K562 (cell line): ENCODE measurements at regions not wholly inside any gene's neighbourhood (a gene's known extent, or its start where the extent isn't known, plus 50 kb on each side); places are given as distances from the start of the nearest gene placed in this dataset.
A peak's percentile ranks its signal among the peaks of the same experiment; 100 is the strongest.
"Not testable (repeated sequence)": the region's sequence is repeated elsewhere in the genome, so short reads cannot be mapped to it uniquely, and the experiment has no call there.

Experiments
- ATAC-seq: fragments of 200-7000 bp; cut with Tn5 transposase; 3 replicates; pipeline ENCODE4 v1.9.1; 2020; ENCODE audit warnings: moderate library complexity
- BruUV-seq: library from RNA; stranded (reverse); fragments of 400-500 nt; replicated peaks from 2 replicates; lab custom pipeline; 2021; lab: Mats Ljungman, UMichigan
- CTCF ChIA-PET: fragments of 300-600 bp; formaldehyde crosslinking; extraction: SDS; loops from one replicate; lab custom pipeline; 2021; ENCODE audit warnings: low intra/inter-chr PET ratio; lab: Yijun Ruan, JAX
- POLR2A ChIA-PET: fragments of 300-600, 350-650 bp; sonication (Branson Sonifier 250); formaldehyde crosslinking; extraction: SDS; loops from one replicate; lab custom pipeline; 2021; ENCODE audit warnings: antibody characterized with exemption, inconsistent platforms; lab: Yijun Ruan, JAX
- DNase-seq, 4 experiments: peaks; one replicate each; pipeline versions ENCODE4 v3.0.0 to v3.0.0-alpha.2; 2011 to 2018; ENCODE audit warnings: low spot score in 3 of 4, mixed read lengths in 3 of 4; ENCODE audit errors: extremely low read depth in 1 of 4
- FAIRE-seq: peaks from 2 replicates; lab custom pipeline; 2011; peaks lifted over from hg19 to GRCh38; lab: Jason Lieb, UNC
- H2AFZ ChIP-seq: 2 replicates; pipeline ENCODE4 v1.6.0; 2011; ENCODE audit warnings: low read depth, low read length, control low read depth, inconsistent platforms
- H3K27ac ChIP-seq: fragments of 200-600 bp; 3 replicates; pipeline ENCODE4 v1.8.0; 2011; ENCODE audit warnings: low read depth, mild to moderate bottlenecking, control low read depth, inconsistent platforms, low read length, moderate library complexity, mixed read lengths; ENCODE audit errors: extremely low read depth
- H3K27me3 ChIP-seq, 2 experiments: fragments of 300-600 bp in 1 of 2; 2 replicates in 1 of 2; 3 replicates in 1 of 2; pipeline versions ENCODE4 v1.6.0 to v1.8.0; 2011; ENCODE audit warnings: inconsistent platforms in 2 of 2, low read length in 2 of 2, mild to moderate bottlenecking in 1 of 2, mixed read lengths in 1 of 2, moderate library complexity in 1 of 2; ENCODE audit not compliant: control insufficient read depth in 2 of 2, insufficient read depth in 2 of 2
- H3K36me3 ChIP-seq: fragments of 300-600 bp; 3 replicates; pipeline ENCODE4 v1.8.0; 2011; ENCODE audit warnings: mild to moderate bottlenecking, low read length, inconsistent platforms; ENCODE audit not compliant: control insufficient read depth, insufficient read depth
- H3K4me1 ChIP-seq, 2 experiments: fragments of 200-600 bp in 1 of 2; replicated peaks in 1 of 2; 2 replicates in 1 of 2; 3 replicates in 1 of 2; pipeline versions ENCODE4 v1.5.1 to v1.8.0; 2011; ENCODE audit warnings: inconsistent platforms in 2 of 2, low read length in 2 of 2, mild to moderate bottlenecking in 1 of 2, mixed read lengths in 1 of 2, moderate library complexity in 1 of 2; ENCODE audit not compliant: control insufficient read depth in 2 of 2, insufficient read depth in 2 of 2
- H3K4me2 ChIP-seq: 2 replicates; pipeline ENCODE4 v1.6.1; 2011; ENCODE audit warnings: low read length, control low read depth, inconsistent platforms, mixed read lengths; ENCODE audit not compliant: insufficient read depth
- H3K4me3 ChIP-seq: fragments of 200-600 bp; sonication (generic), shearing (Covaris generic); 2 replicates; pipeline ENCODE4 v1.5.1; 2016; ENCODE audit warnings: control low read depth, inconsistent platforms
- H3K79me2 ChIP-seq: fragments of 200-600 bp; 3 replicates; pipeline ENCODE4 v1.8.0; 2011; ENCODE audit warnings: low read length, inconsistent platforms; ENCODE audit not compliant: control insufficient read depth, insufficient read depth
- H3K9ac ChIP-seq, 2 experiments: 2 replicates each; pipeline versions ENCODE4 v1.6.0 to v1.6.1; 2011; ENCODE audit warnings: low read depth in 2 of 2, low read length in 2 of 2, control low read depth in 1 of 2, inconsistent platforms in 1 of 2, mild to moderate bottlenecking in 1 of 2, mixed read lengths in 1 of 2; ENCODE audit not compliant: insufficient read depth in 1 of 2
- H3K9me1 ChIP-seq: one replicate; pipeline ENCODE4 v1.6.0; 2011; ENCODE audit warnings: inconsistent platforms, mild to moderate bottlenecking, low read length, moderate library complexity; ENCODE audit not compliant: control insufficient read depth, insufficient read depth
- H3K9me3 ChIP-seq: replicated peaks from 2 replicates; pipeline ENCODE4 v1.5.1; 2011; ENCODE audit warnings: low read depth, low read length, inconsistent platforms; ENCODE audit not compliant: control insufficient read depth, insufficient read depth
- H4K20me1 ChIP-seq: replicated peaks from 2 replicates; pipeline ENCODE4 v1.6.1; 2011; ENCODE audit warnings: low read length, inconsistent platforms, mixed read lengths; ENCODE audit not compliant: control insufficient read depth, insufficient read depth
- ARID1B ChIP-seq: fragments of 450-650 bp; IDR thresholded peaks from 2 replicates; pipeline ENCODE4 v1.6.1; 2016; ENCODE audit warnings: antibody characterized with exemption, mild to moderate bottlenecking, inconsistent platforms
- C11orf30 ChIP-seq: fragments of 450-650 bp; IDR thresholded peaks from 2 replicates; pipeline ENCODE4 v1.6.1; 2016; ENCODE audit warnings: low read depth, mild to moderate bottlenecking
- JUND ChIP-seq, 2 experiments: IDR thresholded peaks; 2 replicates in 1 of 2; 3 replicates in 1 of 2; pipeline ENCODE4 v1.6.1; 2011; ENCODE audit warnings: borderline replicate concordance in 2 of 2, low read depth in 2 of 2, low read length in 2 of 2, improper control_type of control experiment in 1 of 2, missing biosample characterization in 1 of 2, missing genetic modification characterization in 1 of 2, missing genetic modification reagents in 1 of 2
- MAFF ChIP-seq: IDR thresholded peaks from 2 replicates; pipeline ENCODE4 v1.6.1; 2012; ENCODE audit warnings: low read length, improper control_type of control experiment
- MAFG ChIP-seq: fragments of 450-650 bp; conservative IDR thresholded peaks from 2 replicates; pipeline ENCODE4 v1.6.1; 2016; ENCODE audit warnings: missing genetic modification characterization, missing compliant biosample characterization
- MAFK ChIP-seq: IDR thresholded peaks from 2 replicates; pipeline ENCODE4 v1.6.1; 2011; ENCODE audit warnings: low read length, improper control_type of control experiment
- NFE2 ChIP-seq: IDR thresholded peaks from 2 replicates; pipeline ENCODE4 v1.6.1; 2014; ENCODE audit warnings: antibody characterized with exemption, low read depth
- SMARCC2 ChIP-seq: fragments of 450-650 bp; IDR thresholded peaks from 2 replicates; pipeline ENCODE4 v1.6.1; 2017; ENCODE audit warnings: antibody characterized with exemption, moderate library complexity, mild to moderate bottlenecking, low read depth
- ZNF316 ChIP-seq: fragments of 450-650 bp; IDR thresholded peaks from 2 replicates; pipeline ENCODE4 v1.6.1; 2016
- WGBS: fragments of 100-300 bp; shearing (Covaris generic); methylation state at CpG from one replicate; pipeline ENCODE4 v1.1.6; 2016; ENCODE audit warnings: low coverage, mixed read lengths; ENCODE audit not compliant: insufficient coverage; ENCODE audit errors: missing lambda C conversion rate; 5-methylcytosine and 5-hydroxymethylcytosine counted together
- in situ Hi-C: fragments of 300-500 bp; cut with MboI; formaldehyde crosslinking; loops from 4 replicates; pipeline ENCODE4 v1.15.0; 2018; ENCODE audit warnings: inconsistent platforms, mixed read lengths
- intact Hi-C: fragments of 100-400 bp; cut with micrococcal nuclease; formaldehyde crosslinking; loops from 2 replicates; pipeline ENCODE4 v1.14.2; 2022

DNA sequence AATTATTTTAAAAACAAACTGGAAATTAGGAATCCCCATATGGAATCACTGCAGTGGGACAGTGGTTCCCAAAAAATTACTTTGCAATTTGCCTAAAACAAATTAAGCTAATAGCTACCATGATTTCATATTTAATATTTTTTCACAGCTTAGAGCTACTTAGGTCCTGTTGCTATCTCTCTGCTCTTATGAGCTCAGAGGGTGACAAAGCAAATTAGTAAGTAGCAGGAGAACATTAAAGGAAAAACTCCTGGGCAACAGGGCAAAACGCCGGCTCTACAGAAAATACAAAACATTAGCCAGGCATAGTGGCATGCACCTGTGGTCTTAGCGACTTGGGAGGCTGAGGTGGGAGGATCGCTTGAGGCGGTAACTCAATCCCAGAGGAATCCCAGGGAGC lies 83.8 kb upstream of the RPRML start:
- not testable (repeated sequence) for H3K27me3 ChIP-seq, BruUV-seq
- POLR2A ChIA-PET = interaction anchor here (0.7 kb wide), 2 partner anchors 110 to 676 kb away, joined by 3 read pairs; no protein-coding TSS in a partner anchor

DNA sequence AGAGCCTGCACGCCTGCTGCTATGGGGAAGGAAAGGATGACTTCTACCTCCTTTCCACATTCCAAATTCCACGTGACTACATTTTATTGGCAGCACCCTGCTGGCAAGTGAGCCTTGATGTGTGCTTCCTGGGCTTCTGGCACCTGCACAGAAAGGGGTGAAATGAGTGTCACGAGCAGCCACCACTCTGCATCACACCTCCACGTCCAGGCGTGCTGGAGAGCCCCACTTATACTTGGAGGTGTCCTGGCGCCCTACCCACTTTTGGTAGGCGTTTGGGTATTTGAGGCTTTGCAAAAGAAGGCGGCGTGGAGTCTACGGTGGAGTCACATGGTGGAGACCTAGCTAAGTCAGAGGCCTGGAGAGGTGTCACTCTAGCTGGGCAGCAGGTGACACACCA lies 81.0 kb upstream of the RPRML start:
- CTCF ChIA-PET, FAIRE-seq, in situ Hi-C loops, ATAC-seq, intact Hi-C loops, H4K20me1 ChIP-seq, POLR2A ChIA-PET, H2AFZ ChIP-seq, H3K9ac ChIP-seq, H3K27ac ChIP-seq, H3K27me3 ChIP-seq, H3K79me2 ChIP-seq, BruUV-seq, H3K9me3 ChIP-seq, H3K4me3 ChIP-seq, DNase-seq, H3K9me1 ChIP-seq, H3K4me2 ChIP-seq: not testable (repeated sequence)
- Histone ChIP-seq H3K36me3 (peaks cover 16% of the 10 kb centered on the region; the same call in 2 of the 3 replicates), H3K4me1 (peaks cover 4 to 13% of the 10 kb centered on the region in 2 experiments; a peak in 4 of 5 replicates)
- WGBS = 77% methylated on average over 10 of the region's 10 CpGs

More for the DNA sequence above, 83.8 kb upstream of the RPRML start:
- H3K79me2 ChIP-seq = peaks cover 12% of the 10 kb centered on the region
- H3K4me1 ChIP-seq; H3K4me3 ChIP-seq; H4K20me1 ChIP-seq; H3K9me3 ChIP-seq; intact Hi-C loops; H3K9ac ChIP-seq; ATAC-seq; FAIRE-seq; H3K9me1 ChIP-seq; in situ Hi-C loops; CTCF ChIA-PET; TF ChIP-seq JUND (tag; IDR thresholded peaks at IDR 0.05; ENCODE audit: borderline replicate concordance, low read depth, low read length): not testable (repeated sequence)
- H3K4me2 ChIP-seq = peak overlapping the region; percentile 7; the same call in 1 of the 2 replicates
- 50% methylated on average over 5 of the region's 5 CpGs for WGBS
- peak overlapping the region; percentile 33 for H3K27ac ChIP-seq
- TF ChIP-seq JUND (IDR thresholded peaks at IDR 0.05; ENCODE audit: borderline replicate concordance, low read depth, low read length) = 0 out of 2 replicates have a peak, but pooled peaks have one; percentile 12
- peak; percentile 43 for TF ChIP-seq MAFF
- 0 out of 2 replicates have a peak, but pooled peaks have one; percentile 22 for TF ChIP-seq ARID1B
- TF ChIP-seq MAFG (tag) = peak; percentile 70; the same call in 1 of the 2 replicates
- peak; percentile 75 for TF ChIP-seq C11orf30
- TF ChIP-seq ZNF316 = peak; percentile 67
- peak; percentile 32; the same call in 1 of the 2 replicates for TF ChIP-seq SMARCC2
- peak; percentile 76 for TF ChIP-seq NFE2
- peak; percentile 22; the same call in 1 of the 2 replicates for TF ChIP-seq MAFK
- peak in 1 of 4 experiments; percentile 21 for DNase-seq
- peaks cover 10% of the 10 kb centered on the region; the same call in 2 of the 3 replicates for H3K36me3 ChIP-seq
- 0 out of 2 replicates have a peak overlapping the region, but pooled peaks have one; percentile 17 for H2AFZ ChIP-seq
